Cardiac muscle cell (in vitro differentiated cells and primary cell): ENCODE measurements at regions not wholly inside any gene's neighbourhood (a gene's known extent, or its start where the extent isn't known, plus 50 kb on each side); places are given as distances from the start of the nearest gene placed in this dataset.

ENCODE experiments used
- DNase-seq, 2 donors: peaks; one replicate each; pipeline versions ENCODE4 v3.0.0 to v3.0.0-alpha.2; 2010 to 2017; ENCODE audit warnings: low read depth in 1 of 2, low spot score in 1 of 2
- H3K27ac ChIP-seq: fragments of 200-600 bp; sonication (generic); 2 replicates; pipeline ENCODE4 v1.5.1; 2016
- H3K27me3 ChIP-seq: fragments of 200-600 bp; sonication (generic); 2 replicates; pipeline ENCODE4 v1.6.0; 2016; ENCODE audit warnings: control low read depth
- H3K36me3 ChIP-seq: fragments of 200-600 bp; sonication (generic); 2 replicates; pipeline ENCODE4 v1.5.1; 2016; ENCODE audit warnings: control low read depth
- H3K4me1 ChIP-seq: fragments of 200-600 bp; sonication (generic); 2 replicates; pipeline ENCODE4 v1.8.1; 2017; ENCODE audit warnings: low read depth, mild to moderate bottlenecking, mixed run types
- H3K4me3 ChIP-seq: fragments of 200-600 bp; sonication (generic); 2 replicates; pipeline ENCODE4 v1.5.1; 2016; ENCODE audit warnings: mild to moderate bottlenecking
- H3K9me3 ChIP-seq: fragments of 200-600 bp; sonication (generic); 2 replicates; pipeline ENCODE4 v1.5.1; 2017; ENCODE audit warnings: low read depth, mild to moderate bottlenecking, control low read depth
- TF ChIP-seq, protein P1 (sequence below): IDR thresholded peaks from 2 replicates; pipeline ENCODE4 v1.5.1; 2012; ENCODE audit warnings: low read depth, mild to moderate bottlenecking, low read length

DNA sequence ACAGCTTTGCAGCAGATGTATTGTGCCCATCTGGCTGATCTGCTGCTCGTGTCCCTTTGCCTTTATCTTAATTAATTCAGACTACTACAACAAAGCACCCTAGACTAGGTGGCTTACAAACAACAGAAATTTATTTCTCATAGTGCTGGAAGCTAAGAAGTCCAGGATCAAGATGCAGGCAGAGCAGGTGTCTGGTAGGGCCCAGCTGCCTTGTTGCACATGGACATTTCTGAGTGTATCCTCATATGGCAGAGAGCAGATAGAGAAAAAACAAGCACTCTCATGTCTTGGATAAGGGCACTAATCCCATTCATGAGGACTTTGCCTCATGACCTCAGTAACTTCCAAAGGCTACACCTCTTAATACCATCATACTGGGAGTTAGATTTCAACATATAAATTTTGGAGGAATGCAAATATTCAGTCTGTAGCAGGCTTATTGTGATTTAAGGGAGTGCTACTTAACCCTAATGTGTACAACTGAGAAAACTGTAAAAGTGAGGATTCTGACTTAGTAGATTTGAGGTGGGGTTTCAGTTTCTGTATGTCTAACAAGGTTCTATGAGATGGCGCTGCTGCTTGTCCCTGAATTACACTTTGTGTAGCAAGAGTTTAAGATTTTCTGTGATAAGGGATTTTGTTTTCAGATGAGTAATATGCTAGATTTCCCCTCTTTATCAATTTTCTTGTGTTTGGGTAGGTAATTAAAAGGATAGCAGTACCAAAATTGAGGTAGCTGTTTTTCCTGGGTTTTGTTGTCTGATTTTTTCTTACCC lies 473.2 kb upstream of the TECRL start:
- Histone ChIP-seq H3K27ac (no peak overlapping the region), H3K4me1 (no peaks in the 10 kb centered on the region), H3K9me3 (no peaks in the 10 kb centered on the region), H3K36me3 (no peaks in the 10 kb centered on the region), H3K27me3 (no peaks in the 10 kb centered on the region), H3K4me3 (no peak overlapping the region)
- TF ChIP-seq, protein P1, sequence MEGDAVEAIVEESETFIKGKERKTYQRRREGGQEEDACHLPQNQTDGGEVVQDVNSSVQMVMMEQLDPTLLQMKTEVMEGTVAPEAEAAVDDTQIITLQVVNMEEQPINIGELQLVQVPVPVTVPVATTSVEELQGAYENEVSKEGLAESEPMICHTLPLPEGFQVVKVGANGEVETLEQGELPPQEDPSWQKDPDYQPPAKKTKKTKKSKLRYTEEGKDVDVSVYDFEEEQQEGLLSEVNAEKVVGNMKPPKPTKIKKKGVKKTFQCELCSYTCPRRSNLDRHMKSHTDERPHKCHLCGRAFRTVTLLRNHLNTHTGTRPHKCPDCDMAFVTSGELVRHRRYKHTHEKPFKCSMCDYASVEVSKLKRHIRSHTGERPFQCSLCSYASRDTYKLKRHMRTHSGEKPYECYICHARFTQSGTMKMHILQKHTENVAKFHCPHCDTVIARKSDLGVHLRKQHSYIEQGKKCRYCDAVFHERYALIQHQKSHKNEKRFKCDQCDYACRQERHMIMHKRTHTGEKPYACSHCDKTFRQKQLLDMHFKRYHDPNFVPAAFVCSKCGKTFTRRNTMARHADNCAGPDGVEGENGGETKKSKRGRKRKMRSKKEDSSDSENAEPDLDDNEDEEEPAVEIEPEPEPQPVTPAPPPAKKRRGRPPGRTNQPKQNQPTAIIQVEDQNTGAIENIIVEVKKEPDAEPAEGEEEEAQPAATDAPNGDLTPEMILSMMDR, result no peak
- no peak for DNase-seq

DNA sequence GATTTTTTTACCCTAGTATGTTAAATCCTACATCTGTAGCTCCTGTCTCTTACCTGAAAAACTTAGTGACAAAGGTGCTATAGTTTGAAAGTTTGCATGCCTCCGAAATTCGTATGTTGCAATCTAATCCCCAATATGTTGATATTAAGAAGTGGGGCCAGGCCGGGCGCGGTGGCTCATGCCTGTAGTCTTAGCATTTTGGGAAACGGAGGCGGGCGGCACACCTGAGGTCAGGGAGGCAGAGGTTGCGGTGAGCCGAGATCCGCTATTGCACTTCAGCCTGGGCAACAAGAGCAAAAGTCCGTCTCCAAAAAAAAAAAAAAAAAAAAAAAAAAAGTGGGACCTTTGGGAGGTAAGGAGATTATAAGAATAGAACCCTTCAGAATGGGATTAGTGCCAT lies 471.3 kb upstream of the TECRL start:
- TF ChIP-seq, protein P1, result no peak
- no peak overlapping the region for H3K27ac ChIP-seq
- no peak for DNase-seq
- H3K36me3 ChIP-seq, result no peaks in the 10 kb centered on the region
- no peaks in the 10 kb centered on the region for H3K4me1 ChIP-seq
- H3K9me3 ChIP-seq, result no peaks in the 10 kb centered on the region
- H3K27me3 ChIP-seq, result no peaks in the 10 kb centered on the region
- no peak overlapping the region for H3K4me3 ChIP-seq

DNA sequence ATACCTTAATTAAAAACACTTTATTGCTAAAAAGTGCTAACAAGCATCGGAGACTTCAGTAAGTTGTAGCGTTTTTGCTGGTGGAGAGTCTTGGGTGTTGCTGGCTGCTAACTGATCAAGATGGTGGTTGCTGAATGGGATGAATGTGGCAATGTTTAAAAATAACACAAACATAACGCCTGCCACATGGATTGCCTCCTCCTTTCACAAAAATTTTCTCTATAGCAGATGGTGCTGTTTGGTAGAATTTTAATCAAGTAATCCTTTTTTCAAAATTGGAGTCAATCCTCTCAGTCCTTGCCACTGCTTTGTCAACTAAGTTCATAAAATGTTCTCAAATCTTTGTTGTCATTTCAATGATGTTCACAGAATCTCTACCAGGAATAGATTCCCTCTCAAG lies 466.8 kb upstream of the TECRL start:
- H3K27ac ChIP-seq, result no peak overlapping the region
- DNase-seq, result no peak
- TF ChIP-seq, protein P1, result no peak
- H3K4me1 ChIP-seq, result no peaks in the 10 kb centered on the region
- H3K27me3 ChIP-seq, result no peaks in the 10 kb centered on the region
- H3K36me3 ChIP-seq, result no peaks in the 10 kb centered on the region
- H3K9me3 ChIP-seq, result no peaks in the 10 kb centered on the region
- no peak overlapping the region for H3K4me3 ChIP-seq

DNA sequence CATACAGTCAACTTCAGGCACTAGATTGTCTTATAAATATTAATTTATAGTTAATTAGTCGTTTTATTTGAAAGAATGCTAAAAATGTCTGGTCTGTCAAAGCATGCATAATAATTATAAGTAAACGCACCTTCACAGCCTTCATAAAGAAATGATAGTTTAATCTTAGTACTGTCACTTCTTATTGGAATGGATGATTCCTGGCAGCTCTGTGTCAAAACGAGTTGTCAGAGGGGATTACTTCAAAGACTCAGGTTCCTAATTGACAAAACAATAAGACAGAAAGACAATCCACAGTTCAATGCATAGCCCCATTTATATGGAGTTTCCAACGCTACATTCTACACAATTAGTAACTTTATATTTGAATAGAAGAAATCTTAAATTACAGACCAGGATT lies 461.3 kb upstream of the TECRL start:
- no peaks in the 10 kb centered on the region for H3K4me1 ChIP-seq
- DNase-seq, result no peak
- TF ChIP-seq, protein P1, result no peak

DNA sequence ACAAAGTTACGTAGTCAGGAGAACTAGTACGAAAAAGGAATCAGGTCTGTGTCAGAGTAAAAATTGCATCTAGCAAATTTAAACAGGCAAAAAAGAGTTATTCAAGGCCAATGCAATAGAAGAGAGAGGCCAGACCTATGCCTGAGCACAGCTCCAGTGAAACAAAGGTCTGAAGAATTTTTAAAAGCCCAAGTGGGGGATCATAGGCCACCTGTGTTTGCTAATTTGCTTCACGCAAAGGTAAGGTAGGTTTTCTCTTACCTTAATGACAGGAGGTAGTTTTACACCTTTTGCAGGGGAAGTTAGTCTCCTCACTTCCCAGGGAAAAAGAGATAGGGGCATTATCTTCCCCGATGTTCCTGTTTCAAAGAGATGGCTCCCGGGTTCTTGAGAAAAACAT lies 448.6 kb upstream of the TECRL start:
- Histone ChIP-seq H3K4me3 (no peak overlapping the region), H3K27me3 (no peaks in the 10 kb centered on the region), H3K27ac (no peak overlapping the region), H3K9me3 (no peaks in the 10 kb centered on the region), H3K36me3 (no peaks in the 10 kb centered on the region), H3K4me1 (no peaks in the 10 kb centered on the region)
- DNase-seq, result no peak
- TF ChIP-seq, protein P1, result no peak

More for the DNA sequence above, 461.3 kb upstream of the TECRL start:
- no peak overlapping the region for H3K4me3 ChIP-seq
- H3K9me3 ChIP-seq, result no peaks in the 10 kb centered on the region
- H3K36me3 ChIP-seq, result no peaks in the 10 kb centered on the region
- no peak overlapping the region for H3K27ac ChIP-seq
- no peaks in the 10 kb centered on the region for H3K27me3 ChIP-seq

DNA sequence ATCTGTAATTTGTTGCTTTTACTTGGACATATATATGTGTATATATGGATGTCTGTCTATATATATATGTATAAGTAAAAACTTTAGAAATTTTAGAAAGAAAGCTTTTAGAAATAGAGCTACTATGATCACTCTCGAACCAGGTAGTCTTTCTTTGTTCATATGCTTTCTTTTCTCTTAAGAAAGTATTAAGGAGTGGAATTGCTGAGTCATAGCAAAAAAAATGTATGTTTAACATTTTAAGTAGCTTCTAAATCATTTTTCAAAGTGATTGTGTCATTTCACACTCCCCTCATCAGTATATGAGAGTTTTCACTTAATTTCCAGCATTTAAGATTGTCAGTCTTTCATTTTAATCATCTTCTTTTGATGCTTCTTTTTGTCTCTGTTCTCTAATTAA lies 447.9 kb upstream of the TECRL start:
- no peaks in the 10 kb centered on the region for H3K4me1 ChIP-seq

More for the DNA sequence above, 447.9 kb upstream of the TECRL start:
- TF ChIP-seq, protein P1, result no peak
- Histone ChIP-seq H3K27ac (no peak overlapping the region), H3K36me3 (no peaks in the 10 kb centered on the region), H3K9me3 (no peaks in the 10 kb centered on the region), H3K27me3 (no peaks in the 10 kb centered on the region), H3K4me3 (no peak overlapping the region)
- DNase-seq, result no peak
